ENCODE measurements at regions not wholly inside any gene's neighbourhood (a gene's known extent, or its start where the extent isn't known, plus 50 kb on each side); places are given as distances from the start of the nearest gene placed in this dataset.
A peak's percentile ranks its signal among the peaks of the same experiment; 100 is the strongest.
"Not testable (repeated sequence)": the region's sequence is repeated elsewhere in the genome, so short reads cannot be mapped to it uniquely, and the experiment has no call there.

DNA sequence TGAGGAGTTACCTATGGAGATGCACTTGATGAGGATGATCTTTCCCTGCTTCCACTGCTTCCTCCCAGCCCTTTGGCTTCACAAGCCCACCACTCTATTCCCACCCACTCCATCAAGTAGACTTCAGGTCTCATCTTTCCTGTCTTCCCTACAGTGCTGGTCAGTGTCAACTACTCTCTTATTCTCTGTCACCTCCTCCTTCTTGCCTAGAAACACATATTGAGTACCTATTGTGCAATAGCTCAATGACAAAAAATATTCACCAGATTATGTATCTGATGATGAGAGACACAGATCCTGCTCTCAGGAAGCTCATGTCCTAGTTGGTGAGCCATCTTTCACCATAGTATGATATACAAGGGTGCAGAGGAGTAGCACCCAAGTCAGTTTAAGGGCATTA lies 82.2 kb upstream of the NFASC start:
- no peak for TF ChIP-seq CTCF (IDR thresholded peaks at IDR 0.05; ENCODE audit: low read depth, low read length)
- no peak overlapping the region for H3K4me3 ChIP-seq (replicated peaks in 1 of 2; ENCODE audit: low read depth in 2 of 2, low read length in 2 of 2)
- DNase-seq (ENCODE audit: low read depth in 2 of 2), result no peak

GRCh38 chr1:204791453-204792353 lies 79.0 kb upstream of the NFASC start:
- TF ChIP-seq CTCF (IDR thresholded peaks at IDR 0.05; ENCODE audit: low read depth, low read length), result peak; percentile 87
- no peak overlapping the region for H3K4me3 ChIP-seq (replicated peaks in 1 of 2; ENCODE audit: low read depth in 2 of 2, low read length in 2 of 2)
- DNase-seq (ENCODE audit: low read depth in 2 of 2), result peak; percentile 60 to 65

- no peak for DNase-seq (ENCODE audit: low read depth in 2 of 2)
- H3K4me3 ChIP-seq (replicated peaks in 1 of 2; ENCODE audit: low read depth in 2 of 2, low read length in 2 of 2), result no peak overlapping the region
- no peak for TF ChIP-seq CTCF (IDR thresholded peaks at IDR 0.05; ENCODE audit: low read depth, low read length)
These were observed 78.3 kb upstream of the NFASC start for GRCh38 chr1:204792354-204792692.

GRCh38 chr1:204793259-204793914 lies 77.3 kb upstream of the NFASC start:
- no peak for DNase-seq (ENCODE audit: low read depth in 2 of 2)
- TF ChIP-seq CTCF (IDR thresholded peaks at IDR 0.05; ENCODE audit: low read depth, low read length), result no peak
- no peak overlapping the region for H3K4me3 ChIP-seq (replicated peaks in 1 of 2; ENCODE audit: low read depth in 2 of 2, low read length in 2 of 2)

DNA sequence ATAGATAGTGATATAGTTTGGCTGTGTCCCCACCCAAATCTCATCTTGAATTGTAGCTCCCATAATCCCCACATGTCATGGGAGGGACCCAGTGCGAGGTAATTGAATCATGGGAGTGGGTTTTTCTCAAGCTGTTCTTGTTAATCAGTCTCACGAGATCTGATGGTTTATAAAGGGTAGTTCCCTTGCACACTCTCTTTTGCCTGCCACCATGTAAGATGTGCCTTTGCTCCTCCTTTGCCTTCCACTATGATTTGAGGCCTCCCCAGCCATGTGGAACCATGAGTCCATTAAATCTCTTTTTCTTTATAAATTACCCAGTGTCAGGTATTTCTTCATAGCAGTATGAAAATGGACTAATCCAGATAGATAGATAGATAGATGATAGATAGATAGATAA lies 73.8 kb upstream of the NFASC start:
- not testable (repeated sequence) for H3K4me3 ChIP-seq (replicated peaks in 1 of 2; ENCODE audit: low read depth in 2 of 2, low read length in 2 of 2); DNase-seq (ENCODE audit: low read depth in 2 of 2)

- TF ChIP-seq CTCF (IDR thresholded peaks at IDR 0.05; ENCODE audit: low read depth, low read length), result no peak
- no peak for DNase-seq (ENCODE audit: low read depth in 2 of 2)
- H3K4me3 ChIP-seq (replicated peaks in 1 of 2; ENCODE audit: low read depth in 2 of 2, low read length in 2 of 2), result no peak overlapping the region
These were observed 73.3 kb upstream of the NFASC start for GRCh38 chr1:204797401-204797800.

DNA sequence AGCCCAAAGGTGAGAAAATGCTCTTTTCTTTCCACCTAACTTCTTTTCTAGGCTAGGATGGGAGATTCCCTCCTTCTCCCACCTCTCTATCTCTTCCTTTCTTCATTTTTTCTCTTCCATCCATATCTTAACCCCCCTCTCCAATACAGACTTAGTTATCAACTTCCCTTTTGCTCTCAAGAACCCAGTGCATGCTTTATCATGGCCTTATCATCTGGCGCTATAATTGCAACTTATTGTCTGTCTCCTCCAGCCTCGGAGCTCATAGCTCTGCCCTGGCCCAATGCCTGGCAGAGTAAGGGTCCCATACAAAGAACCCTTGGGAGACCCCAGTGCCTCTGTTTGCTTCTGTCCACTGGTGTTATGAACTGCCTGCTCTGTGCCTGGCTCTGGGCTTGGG lies 71.0 kb upstream of the NFASC start:
- no peak overlapping the region for H3K4me3 ChIP-seq (replicated peaks in 1 of 2; ENCODE audit: low read depth in 2 of 2, low read length in 2 of 2)
- no peak for TF ChIP-seq CTCF (IDR thresholded peaks at IDR 0.05; ENCODE audit: low read depth, low read length)
- no peak for DNase-seq (ENCODE audit: low read depth in 2 of 2)
